HG02642 (cell line): ENCODE measurements at regions not wholly inside any gene's neighbourhood (a gene's known extent, or its start where the extent isn't known, plus 50 kb on each side); places are given as distances from the start of the nearest gene placed in this dataset.

Experiments
- ATAC-seq: cut with Tn5 transposase; IDR thresholded peaks from one replicate; pipeline ENCODE4 v1.9.1; 2021; ENCODE audit warnings: mild to moderate bottlenecking; ENCODE audit not compliant: unreplicated experiment, poor library complexity

DNA sequence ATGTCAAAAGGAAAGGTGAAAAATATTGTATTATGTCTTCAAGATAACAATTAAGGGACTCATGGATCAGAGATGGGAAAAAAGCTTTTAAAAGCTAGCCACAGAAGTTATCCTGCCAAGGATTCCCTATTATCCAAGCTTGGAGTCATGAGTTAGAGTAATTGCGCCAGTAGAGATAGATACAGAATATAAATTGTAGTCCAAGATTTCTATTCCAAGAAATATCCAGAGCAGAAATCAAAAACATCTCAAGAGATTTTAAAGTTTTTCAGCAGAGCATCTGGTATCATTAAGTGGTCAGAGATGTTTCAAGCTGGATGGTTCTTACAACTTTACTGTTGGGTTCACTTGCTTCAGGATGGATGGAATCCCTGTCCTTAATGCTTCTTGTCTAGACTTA lies 186.7 kb downstream of the PCDH18 start:
- no peak for ATAC-seq

- ATAC-seq: no peak
Observed at GRCh38 chr4:137343221-137343620, 189.1 kb downstream of the PCDH18 start.

- no peak for ATAC-seq
Observed at GRCh38 chr4:137333031-137333430, 199.3 kb downstream of the PCDH18 start.

GRCh38 chr4:137312257-137312656 lies 220.0 kb downstream of the PCDH18 start:
- no peak for ATAC-seq

DNA sequence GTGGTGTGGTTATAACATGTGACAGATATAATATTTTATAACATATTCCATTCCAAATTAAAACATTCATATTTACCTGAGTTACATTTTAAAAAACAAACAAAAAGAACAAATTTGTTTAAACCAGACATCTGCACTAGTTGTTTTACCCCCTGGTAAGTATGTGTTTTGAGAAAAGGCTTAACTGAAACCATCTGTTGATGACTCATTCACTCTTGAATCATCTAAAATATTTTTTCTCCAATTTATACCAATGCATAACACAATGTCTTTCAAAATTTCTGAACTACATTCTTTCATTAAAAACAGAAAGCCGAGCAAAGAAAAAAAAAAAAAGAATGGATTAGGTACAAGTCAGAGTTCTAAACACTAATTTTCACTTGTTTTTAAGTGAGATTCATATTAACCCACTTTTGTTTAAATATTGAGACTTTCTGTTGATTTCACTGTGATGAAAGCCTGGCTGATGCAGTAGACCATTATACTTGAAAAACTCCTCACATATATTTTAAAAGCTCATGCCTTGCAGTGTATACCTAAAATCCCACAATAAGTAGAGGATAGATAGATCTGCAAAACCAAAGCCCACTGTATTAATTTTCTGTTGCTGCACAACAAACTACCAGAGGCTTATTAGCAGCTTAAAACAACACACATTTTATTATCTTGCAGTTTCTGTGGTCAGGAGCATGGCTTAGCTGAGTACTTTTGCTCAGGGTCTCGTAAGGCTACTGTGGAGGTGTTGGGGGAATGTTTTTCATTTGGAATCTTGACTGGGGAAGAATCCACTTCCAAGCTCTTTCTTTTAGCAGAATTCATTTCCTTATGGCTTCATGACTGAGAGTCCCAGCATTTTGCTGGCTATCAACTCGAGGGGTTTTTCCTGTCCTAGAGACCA lies 221.5 kb downstream of the PCDH18 start:
- no peak for ATAC-seq

DNA sequence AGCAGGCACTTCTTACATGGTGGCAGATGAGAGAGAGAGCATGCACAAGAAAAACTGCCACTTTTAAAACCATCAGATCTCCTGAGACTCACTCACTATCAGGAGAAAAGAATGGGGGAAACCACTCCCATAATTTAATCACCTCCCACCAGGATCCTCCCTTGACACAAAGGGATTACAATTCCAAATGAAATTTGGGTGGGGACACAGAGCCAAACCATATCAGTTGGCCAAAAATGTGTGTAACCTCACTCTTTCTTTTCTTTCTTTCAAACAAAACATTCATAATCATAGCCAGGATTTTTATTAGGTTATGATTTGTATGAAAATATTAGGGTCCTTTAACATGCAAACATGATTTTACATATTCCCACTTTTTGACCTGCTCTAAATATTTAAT lies 222.1 kb downstream of the PCDH18 start:
- no peak for ATAC-seq

DNA sequence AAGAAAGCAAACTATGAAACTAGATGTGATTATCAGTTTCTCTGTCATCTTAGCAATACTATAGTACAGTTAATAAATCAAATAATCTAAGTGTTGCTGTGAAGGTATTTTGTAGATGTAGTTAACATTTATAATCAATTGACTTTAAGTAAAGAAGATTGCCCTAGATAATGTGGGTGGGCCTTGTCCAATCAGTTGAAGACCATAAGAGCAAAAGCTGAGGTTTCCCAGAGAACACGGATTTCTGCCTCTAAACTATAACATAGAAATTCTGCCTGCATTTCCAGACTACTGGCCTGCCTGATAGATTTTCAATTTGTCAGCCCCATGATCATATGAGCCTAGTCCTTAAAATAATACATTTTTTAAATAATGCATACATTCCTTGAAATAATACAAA lies 222.9 kb downstream of the PCDH18 start:
- ATAC-seq: no peak

- no peak for ATAC-seq
Observed at GRCh38 chr4:137307806-137308205, 224.5 kb downstream of the PCDH18 start.

DNA sequence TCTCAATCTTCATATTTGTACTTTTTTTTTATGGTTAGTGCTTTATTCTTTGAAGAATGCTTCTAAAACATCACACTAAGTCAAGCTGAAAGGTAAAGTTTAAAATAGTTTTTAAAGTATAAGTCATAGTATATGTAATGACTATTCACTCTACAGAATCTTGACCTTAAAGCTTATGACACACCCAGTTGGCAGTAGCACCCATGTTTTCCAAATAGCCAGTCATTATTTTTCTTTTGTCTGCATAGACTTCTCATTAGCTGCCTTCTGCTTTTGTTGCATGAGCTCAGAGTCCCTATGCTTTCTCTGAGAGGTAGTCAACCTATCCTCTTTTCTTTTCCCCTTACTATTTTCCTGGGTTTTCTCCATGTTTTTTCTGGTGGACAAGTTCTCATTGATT lies 231.5 kb downstream of the PCDH18 start:
- no peak for ATAC-seq

DNA sequence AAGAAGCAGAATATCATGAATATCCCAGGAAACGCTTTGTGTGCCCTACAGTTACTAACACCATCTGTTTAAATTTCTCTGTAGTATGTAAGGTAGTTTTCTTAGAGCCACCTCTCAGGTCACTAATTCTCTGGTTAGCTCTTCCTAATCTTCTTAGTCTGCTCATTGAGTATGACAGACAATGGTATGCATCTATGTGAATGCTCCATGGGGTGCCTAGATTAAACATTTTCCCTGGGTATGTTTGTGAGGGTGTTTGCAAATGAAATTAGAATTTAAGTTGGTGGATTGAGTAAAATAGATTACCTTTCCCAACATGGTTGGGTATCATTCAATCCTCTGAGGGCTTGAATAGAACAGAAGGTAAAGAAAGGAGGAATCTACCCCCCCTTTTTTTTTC lies 233.0 kb downstream of the PCDH18 start:
- ATAC-seq: no peak

GRCh38 chr4:137293281-137293680 lies 239.0 kb downstream of the PCDH18 start:
- no peak for ATAC-seq

GRCh38 chr4:137283737-137284136 lies 248.6 kb downstream of the PCDH18 start:
- no peak for ATAC-seq

DNA sequence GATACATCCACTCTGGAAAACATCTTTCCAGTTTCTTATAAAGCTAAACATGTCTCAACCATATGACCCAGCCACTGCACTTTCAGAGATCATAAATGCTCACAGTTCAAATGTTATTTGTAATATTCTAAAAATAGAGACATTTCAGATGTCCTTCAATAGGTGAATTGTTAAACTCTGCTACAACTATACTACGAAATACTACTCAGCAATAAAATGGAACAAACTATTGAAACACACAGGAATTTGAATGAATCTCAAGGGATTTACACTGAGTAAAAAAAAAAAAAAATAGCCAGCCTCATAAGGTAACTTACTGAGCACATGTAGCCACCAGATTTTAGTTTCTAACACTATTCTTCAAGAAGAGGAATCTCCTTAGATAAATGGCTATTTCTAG lies 253.9 kb downstream of the PCDH18 start:
- ATAC-seq: no peak

GRCh38 chr4:137274404-137274803 lies 257.9 kb downstream of the PCDH18 start:
- no peak for ATAC-seq

DNA sequence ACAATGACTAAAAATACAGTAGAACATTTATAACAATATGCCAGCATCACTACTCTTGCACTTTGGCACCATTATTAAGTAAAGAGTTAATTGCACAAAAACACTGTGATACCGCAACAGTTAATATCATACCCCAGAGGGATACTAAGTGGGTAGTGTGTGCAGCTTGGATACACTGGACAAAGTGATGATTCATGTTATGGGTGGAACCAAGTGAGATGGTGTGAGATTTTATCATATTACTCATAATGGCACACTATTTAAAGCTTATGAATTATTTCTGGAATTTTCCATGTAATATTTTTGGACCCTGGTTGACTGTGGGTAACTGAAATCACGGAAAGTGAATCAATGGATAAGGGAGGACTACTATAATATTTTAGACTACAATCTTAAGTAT lies 265.3 kb downstream of the PCDH18 start:
- ATAC-seq: no peak

DNA sequence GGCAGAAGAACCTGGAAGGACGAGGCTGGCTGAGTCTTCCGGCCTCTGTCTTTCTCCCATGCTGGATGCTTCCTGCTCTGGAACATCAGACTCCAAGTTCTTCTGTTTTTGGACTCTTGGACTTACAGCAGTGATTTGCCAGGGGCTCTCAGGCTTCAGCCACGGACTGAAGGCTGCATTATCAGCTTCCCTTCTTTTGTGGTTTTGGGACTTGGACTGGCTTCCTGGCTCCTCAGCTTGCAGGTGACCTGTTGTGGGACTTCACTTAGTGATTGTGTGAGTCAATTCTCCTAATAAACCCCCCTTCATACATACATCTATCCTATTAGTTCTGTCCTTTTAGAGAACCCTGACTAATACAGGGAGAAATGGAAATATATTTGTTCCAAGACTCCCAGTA lies 265.8 kb downstream of the PCDH18 start:
- no peak for ATAC-seq

GRCh38 chr4:137263206-137263605 lies 269.1 kb downstream of the PCDH18 start:
- ATAC-seq: no peak

DNA sequence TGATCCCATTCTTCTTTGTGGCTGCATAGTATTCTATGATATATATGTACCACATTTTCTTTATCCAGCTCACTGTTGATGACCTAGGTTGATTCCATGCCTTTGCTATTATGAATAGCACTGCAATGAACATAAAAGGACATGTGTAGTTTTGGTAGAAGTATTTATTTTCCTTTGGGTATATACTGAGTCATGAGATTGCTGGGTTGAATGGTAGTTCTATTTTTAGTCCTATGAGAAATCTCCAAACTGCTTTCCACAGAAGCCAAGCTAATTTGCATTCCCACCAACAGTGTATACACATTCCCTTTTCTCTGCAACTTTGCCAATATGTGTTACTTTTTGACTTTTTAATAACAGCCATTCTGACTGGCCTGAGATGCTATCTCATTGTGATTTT lies 278.3 kb downstream of the PCDH18 start:
- ATAC-seq: no peak

DNA sequence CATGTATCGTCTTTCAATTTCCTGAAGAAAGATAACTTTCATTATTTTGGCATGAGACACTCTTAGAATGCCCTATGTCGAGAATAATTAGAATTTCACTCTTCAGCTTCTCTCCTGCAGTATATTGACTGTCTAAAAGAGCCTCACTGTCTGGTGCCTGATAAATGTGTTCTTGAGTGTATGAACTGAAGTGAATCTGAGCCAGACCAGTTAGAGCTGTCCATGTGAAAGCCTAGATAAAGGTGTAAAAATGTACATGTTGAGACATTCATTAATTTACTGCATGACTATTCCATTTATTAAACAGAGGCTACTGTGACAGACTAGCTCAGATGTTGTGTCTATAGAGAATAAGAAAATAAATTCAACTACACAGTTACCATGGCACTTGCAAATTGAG lies 283.2 kb downstream of the PCDH18 start:
- no peak for ATAC-seq

DNA sequence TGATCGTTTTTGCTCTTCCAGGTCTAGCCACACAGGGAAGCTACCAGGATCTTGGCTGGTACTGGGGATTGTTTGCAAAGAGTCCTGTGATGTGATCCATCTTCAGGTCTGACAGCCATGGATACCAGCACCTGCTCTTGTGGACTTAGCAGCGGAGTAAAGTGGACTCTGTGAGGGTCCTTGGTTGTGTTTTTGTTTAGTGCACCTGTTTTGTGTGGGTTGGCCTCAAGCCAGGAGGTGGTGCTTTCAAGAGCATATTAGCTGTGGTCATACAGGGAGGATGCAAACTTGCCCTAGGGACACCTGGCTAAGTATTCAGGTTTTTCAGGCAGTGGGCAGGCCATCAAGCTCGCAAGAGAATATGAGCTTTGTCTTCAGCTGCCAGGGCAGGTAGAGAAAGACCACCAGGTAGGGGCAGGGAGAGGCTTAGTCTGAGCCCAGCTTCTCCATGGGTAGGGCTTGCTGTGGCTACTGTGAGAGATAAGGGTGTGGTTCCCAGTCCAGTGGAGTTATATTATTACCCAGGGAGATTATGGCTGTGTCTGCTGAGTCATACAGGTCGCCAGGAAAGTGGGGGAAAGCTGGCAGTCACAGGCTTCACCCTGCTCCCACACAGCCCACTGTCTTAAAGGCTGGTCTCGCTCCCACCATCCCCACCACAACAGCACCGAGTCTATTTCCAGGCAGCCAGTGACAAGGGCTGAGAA lies 293.7 kb downstream of the PCDH18 start:
- ATAC-seq: no peak

GRCh38 chr4:137226900-137227299 lies 305.4 kb downstream of the PCDH18 start:
- no peak for ATAC-seq

- ATAC-seq: no peak
Observed at GRCh38 chr4:137226221-137226620, 306.1 kb downstream of the PCDH18 start.
